ENCODE measurements at regions not wholly inside any gene's neighbourhood (a gene's known extent, or its start where the extent isn't known, plus 50 kb on each side); places are given as distances from the start of the nearest gene placed in this dataset.

GRCh38 chr12:84807249-84807648 lies 105.3 kb downstream of the SLC6A15 start:
- no peak for DNase-seq

- no peak for DNase-seq
Observed at GRCh38 chr12:84805474-84805858, 107.1 kb downstream of the SLC6A15 start.

- no peak for DNase-seq
Observed at GRCh38 chr12:84804691-84805473, 107.7 kb downstream of the SLC6A15 start.

- DNase-seq, result no peak
Observed at GRCh38 chr12:84803661-84804060, 108.9 kb downstream of the SLC6A15 start.

GRCh38 chr12:84802161-84802560 lies 110.4 kb downstream of the SLC6A15 start:
- DNase-seq, result no peak

GRCh38 chr12:84793558-84794367 lies 118.8 kb downstream of the SLC6A15 start:
- DNase-seq, result no peak

- DNase-seq, result no peak
Observed at GRCh38 chr12:84791444-84791843, 121.2 kb downstream of the SLC6A15 start.

GRCh38 chr12:84789184-84789583 lies 123.4 kb downstream of the SLC6A15 start:
- DNase-seq, result no peak

GRCh38 chr12:84787253-84787652 lies 125.3 kb downstream of the SLC6A15 start:
- no peak for DNase-seq

GRCh38 chr12:84786622-84787021 lies 126.0 kb downstream of the SLC6A15 start:
- no peak for DNase-seq

- DNase-seq, result no peak
Observed at GRCh38 chr12:84785951-84786350, 126.6 kb downstream of the SLC6A15 start.

- DNase-seq, result no peak
Observed at GRCh38 chr12:84785281-84785680, 127.3 kb downstream of the SLC6A15 start.

GRCh38 chr12:84779169-84779568 lies 133.4 kb downstream of the SLC6A15 start:
- DNase-seq, result no peak

- no peak for DNase-seq
Observed at GRCh38 chr12:84772281-84772680, 140.3 kb downstream of the SLC6A15 start.

GRCh38 chr12:84767079-84767478 lies 145.5 kb downstream of the SLC6A15 start:
- no peak for DNase-seq

- no peak for DNase-seq
Observed at GRCh38 chr12:84766375-84766774, 146.2 kb downstream of the SLC6A15 start.

GRCh38 chr12:84764001-84764400 lies 148.6 kb downstream of the SLC6A15 start:
- DNase-seq, result no peak

GRCh38 chr12:84763107-84763506 lies 149.5 kb downstream of the SLC6A15 start:
- DNase-seq, result no peak

- no peak for DNase-seq
Observed at GRCh38 chr12:84760091-84760865, 152.3 kb downstream of the SLC6A15 start.

- DNase-seq, result no peak
Observed at GRCh38 chr12:84757978-84758377, 154.6 kb downstream of the SLC6A15 start.

- DNase-seq, result no peak
Observed at GRCh38 chr12:84756961-84757360, 155.6 kb downstream of the SLC6A15 start.

GRCh38 chr12:84745127-84745526 lies 167.5 kb downstream of the SLC6A15 start:
- DNase-seq, result no peak

- DNase-seq, result no peak
Observed at GRCh38 chr12:84741692-84742091, 170.9 kb downstream of the SLC6A15 start.

Data from DMS153 (cell line).